ENCODE measurements at regions not wholly inside any gene's neighbourhood (a gene's known extent, or its start where the extent isn't known, plus 50 kb on each side); places are given as distances from the start of the nearest gene placed in this dataset.
"Not testable (repeated sequence)": the region's sequence is repeated elsewhere in the genome, so short reads cannot be mapped to it uniquely, and the experiment has no call there.

GRCh38 chr2:157004789-157005188, 252.7 kb upstream of the GALNT5 start:
- no peak for TF ChIP-seq CTCF (IDR thresholded peaks at IDR 0.05; ENCODE audit: insufficient read depth, low read length)
- H3K4me3 ChIP-seq (ENCODE audit: low read depth, low read length), result no peak overlapping the region
- no peak for DNase-seq (ENCODE audit: low read depth)

- no peak overlapping the region for H3K4me3 ChIP-seq (ENCODE audit: low read depth, low read length)
- no peak for TF ChIP-seq CTCF (IDR thresholded peaks at IDR 0.05; ENCODE audit: insufficient read depth, low read length)
- DNase-seq (ENCODE audit: low read depth), result no peak
Observed at GRCh38 chr2:157015015-157015575, 242.4 kb upstream of the GALNT5 start.

- not testable (repeated sequence) for H3K4me3 ChIP-seq (ENCODE audit: low read depth, low read length); DNase-seq (ENCODE audit: low read depth)
Observed at GRCh38 chr2:157023264-157023663, 234.2 kb upstream of the GALNT5 start.

GRCh38 chr2:157024129-157024528, 233.4 kb upstream of the GALNT5 start:
- H3K4me3 ChIP-seq (ENCODE audit: low read depth, low read length), result no peak overlapping the region
- no peak for TF ChIP-seq CTCF (IDR thresholded peaks at IDR 0.05; ENCODE audit: insufficient read depth, low read length)
- no peak for DNase-seq (ENCODE audit: low read depth)

GRCh38 chr2:157032017-157032416, 225.5 kb upstream of the GALNT5 start:
- H3K4me3 ChIP-seq (ENCODE audit: low read depth, low read length), result no peak overlapping the region
- peak; percentile 93 for DNase-seq (ENCODE audit: low read depth)
- no peak for TF ChIP-seq CTCF (IDR thresholded peaks at IDR 0.05; ENCODE audit: insufficient read depth, low read length)

GRCh38 chr2:157036726-157037125, 220.8 kb upstream of the GALNT5 start:
- no peak for DNase-seq (ENCODE audit: low read depth)
- H3K4me3 ChIP-seq (ENCODE audit: low read depth, low read length), result no peak overlapping the region
- TF ChIP-seq CTCF (IDR thresholded peaks at IDR 0.05; ENCODE audit: insufficient read depth, low read length), result no peak

GRCh38 chr2:157043786-157044185, 213.7 kb upstream of the GALNT5 start:
- TF ChIP-seq CTCF (IDR thresholded peaks at IDR 0.05; ENCODE audit: insufficient read depth, low read length), result no peak
- no peak for DNase-seq (ENCODE audit: low read depth)
- H3K4me3 ChIP-seq (ENCODE audit: low read depth, low read length), result no peak overlapping the region

All from fibroblast of the aortic adventitia (primary cell).